ENCODE measurements at regions not wholly inside any gene's neighbourhood (a gene's known extent, or its start where the extent isn't known, plus 50 kb on each side); places are given as distances from the start of the nearest gene placed in this dataset.

DNA sequence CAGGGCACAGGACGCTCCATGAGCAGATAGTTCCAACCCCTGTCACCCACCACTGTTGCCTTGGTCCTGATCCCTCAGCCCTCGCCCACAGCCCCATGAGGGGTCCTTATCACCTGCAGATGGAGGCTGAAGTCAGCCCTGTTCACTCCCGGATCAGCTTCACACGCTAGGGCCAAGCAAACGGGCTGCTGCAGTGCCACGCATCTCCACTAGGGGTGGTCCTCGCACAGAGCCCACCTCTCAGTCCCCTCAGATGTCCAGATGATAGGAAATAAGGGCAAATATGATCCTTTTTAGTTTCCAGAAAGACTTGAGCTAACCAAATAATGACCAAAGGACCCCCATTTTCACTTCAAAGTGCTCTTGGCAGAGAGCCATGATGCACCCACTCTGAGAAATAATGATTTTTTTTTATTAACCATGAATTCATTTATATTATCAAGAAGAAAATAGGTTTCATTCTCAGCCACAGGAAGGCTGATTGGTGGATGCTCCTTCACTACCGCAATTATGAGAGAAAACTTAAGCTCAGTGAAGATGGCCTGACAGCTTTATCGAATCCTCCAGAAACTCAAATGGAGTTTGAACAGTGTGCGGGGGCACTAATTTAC lies 71.9 kb upstream of the KLHL29 start:
- peak; percentile 46 for DNase-seq (ENCODE audit: low spot score)

- DNase-seq (ENCODE audit: low spot score): no peak
Measured at GRCh38 chr2:23314687-23315086, 70.3 kb upstream of the KLHL29 start.

- DNase-seq (ENCODE audit: low spot score): no peak
Measured at GRCh38 chr2:23320058-23320457, 64.9 kb upstream of the KLHL29 start.

GRCh38 chr2:23321751-23322150 lies 63.2 kb upstream of the KLHL29 start:
- no peak for DNase-seq (ENCODE audit: low spot score)

DNA sequence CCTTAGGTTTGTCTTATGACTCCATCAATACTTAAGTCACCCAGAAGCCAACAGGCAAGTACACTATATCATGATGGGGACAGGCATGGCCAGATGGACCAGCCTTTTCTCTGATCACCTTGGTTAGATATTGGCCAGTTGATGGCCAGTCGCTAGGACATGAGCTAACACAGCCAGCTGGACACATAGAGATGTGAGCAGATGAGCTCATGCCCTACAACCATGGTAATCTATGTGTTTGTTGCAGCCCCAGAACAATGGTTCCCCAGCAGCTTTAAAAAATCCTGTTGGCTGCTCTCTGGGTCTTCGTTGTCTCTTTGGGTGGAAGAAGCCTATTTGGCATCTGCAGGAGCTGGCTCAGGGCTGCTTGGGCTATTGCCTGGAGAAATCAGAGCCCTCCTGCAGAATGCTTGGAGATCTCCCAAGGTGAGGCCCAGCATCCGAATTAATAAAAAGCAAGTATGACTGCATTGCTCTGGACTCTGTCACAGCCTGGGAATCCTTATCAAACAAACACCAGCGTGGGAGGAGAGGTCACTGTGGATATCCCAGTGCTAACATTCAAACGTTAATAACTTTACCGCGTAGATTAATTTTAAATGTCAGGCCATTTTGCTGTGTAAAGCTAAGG lies 62.3 kb upstream of the KLHL29 start:
- no peak for DNase-seq (ENCODE audit: low spot score)

GRCh38 chr2:23323198-23323916 lies 61.6 kb upstream of the KLHL29 start:
- DNase-seq (ENCODE audit: low spot score): no peak

DNA sequence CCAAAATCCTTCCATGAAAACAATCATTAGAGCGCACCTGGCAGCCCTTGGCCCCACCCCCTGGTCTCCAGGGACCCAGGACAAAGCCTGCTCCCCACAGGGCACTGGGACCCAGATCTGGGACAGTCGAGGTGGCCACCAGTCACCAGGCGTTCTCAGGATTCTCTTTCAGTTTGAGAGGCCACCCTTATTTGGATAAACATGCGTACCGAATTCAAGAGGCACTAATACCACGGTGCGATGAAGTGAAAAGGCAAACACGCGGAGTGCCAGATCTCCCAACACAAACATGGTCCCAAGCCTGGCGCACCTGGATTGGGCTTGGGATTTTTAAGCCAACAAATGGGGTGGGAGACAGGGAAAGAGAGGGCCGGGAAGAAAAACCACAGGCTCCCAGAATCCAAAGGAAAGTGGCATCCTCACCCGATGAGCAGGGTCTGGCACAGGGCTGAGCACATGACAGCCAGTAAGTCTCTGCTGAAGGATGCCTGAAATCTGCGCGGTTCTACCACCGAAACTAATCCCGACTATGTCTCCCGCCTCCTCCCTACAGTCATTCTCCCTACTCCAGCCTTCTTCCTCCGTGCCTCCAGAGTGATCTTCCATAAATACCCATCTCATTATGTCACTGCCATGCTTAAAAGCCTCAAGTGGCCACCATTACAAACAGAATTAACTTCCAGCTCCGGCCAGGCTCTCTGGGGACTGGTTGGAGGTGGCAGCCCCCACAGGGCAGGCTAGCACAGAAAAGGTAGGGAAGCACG lies 60.9 kb upstream of the KLHL29 start:
- DNase-seq (ENCODE audit: low spot score): no peak

GRCh38 chr2:23326330-23326729 lies 58.6 kb upstream of the KLHL29 start:
- DNase-seq (ENCODE audit: low spot score): no peak

DNA sequence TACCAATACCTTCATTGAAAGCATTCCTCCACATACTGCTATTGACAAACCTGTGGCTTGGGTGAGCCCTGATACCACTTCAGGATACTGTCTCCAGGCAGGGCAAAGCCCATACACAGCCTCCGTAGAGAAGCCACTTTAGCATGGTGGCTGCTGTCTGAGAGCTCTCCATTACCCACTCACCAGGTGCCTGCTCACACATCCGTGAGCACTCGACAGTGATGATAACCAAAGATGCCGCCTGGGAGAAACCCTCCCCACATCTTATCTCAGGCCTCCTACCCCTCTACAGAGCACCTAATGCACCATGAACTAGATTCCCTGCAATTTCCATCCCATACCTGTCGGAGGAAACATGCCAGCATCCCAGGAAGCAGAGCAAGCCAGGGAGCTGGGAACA lies 57.6 kb upstream of the KLHL29 start:
- DNase-seq (ENCODE audit: low spot score): no peak

DNA sequence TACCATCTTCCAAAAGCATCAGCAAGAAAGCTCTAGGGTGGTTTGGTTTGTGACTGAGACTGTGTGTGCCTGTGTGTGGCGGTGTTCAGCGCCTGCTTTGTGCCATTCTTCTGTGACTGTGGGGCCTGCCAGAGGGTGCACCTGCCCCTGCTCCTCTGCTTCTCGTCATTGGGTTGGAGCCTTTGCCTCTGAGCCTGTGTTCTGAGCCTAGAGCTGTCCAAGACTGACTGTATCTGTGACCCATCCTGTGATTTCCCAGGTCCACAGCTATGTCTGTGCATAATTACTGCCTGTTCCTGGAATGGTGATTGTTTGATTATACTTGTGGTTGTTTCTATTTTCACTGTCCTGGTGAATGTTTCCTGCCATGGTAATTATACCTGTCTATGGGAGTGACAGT lies 57.1 kb upstream of the KLHL29 start:
- DNase-seq (ENCODE audit: low spot score): no peak

DNA sequence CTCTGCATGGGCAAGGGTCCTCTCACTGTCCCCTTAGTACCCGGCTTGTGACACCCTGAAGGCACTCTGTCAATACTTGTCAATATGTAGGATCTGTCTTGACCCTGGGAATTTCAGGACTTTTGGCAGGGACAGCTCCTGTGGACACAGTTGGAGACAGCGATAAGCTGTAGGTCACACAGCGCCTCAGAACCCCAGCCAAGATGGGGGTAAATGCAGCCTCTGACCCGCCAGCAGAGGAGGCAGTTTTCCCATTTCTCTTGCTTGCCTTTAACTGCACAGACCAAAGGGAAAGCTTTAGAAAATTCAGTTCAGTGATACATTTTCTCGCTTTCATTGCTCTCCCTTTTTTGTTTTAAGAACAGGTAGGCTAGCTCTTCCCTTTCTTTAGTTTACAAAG lies 54.8 kb upstream of the KLHL29 start:
- no peak for DNase-seq (ENCODE audit: low spot score)

Small RNA genes lying in the stretch of these regions (small RNA-seq; reads per million reads assigned to genes)
- gene AC099799.1 (0 reads per million in 2 experiments), gene RN7SL117P (0 reads per million in 2 experiments), gene RNA5SP87 (0.04 to 0.26 reads per million in 2 experiments)
